ENCODE measurements at regions not wholly inside any gene's neighbourhood (a gene's known extent, or its start where the extent isn't known, plus 50 kb on each side); places are given as distances from the start of the nearest gene placed in this dataset.

DNA sequence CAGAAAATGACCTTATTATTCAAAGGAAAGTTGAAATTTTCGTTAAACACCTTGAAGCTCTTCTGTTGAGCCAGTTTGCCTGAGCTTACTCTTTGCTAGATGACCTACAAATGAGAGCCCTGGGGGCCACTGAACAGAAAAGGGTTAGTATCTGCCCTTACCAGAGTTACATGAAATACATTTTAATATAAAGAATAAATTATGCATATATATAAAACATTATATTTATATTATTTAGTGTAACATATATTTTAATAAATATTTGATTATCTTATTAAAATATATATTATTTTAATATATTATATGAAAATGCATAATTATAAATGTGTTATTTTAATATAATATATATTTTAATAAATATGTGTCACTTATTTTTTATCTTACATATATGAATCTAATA, 628.4 kb upstream of the TPK1 start:
- no peak for TF ChIP-seq POLR2A (IDR thresholded peaks at IDR 0.05)
- TF ChIP-seq, protein P1, sequence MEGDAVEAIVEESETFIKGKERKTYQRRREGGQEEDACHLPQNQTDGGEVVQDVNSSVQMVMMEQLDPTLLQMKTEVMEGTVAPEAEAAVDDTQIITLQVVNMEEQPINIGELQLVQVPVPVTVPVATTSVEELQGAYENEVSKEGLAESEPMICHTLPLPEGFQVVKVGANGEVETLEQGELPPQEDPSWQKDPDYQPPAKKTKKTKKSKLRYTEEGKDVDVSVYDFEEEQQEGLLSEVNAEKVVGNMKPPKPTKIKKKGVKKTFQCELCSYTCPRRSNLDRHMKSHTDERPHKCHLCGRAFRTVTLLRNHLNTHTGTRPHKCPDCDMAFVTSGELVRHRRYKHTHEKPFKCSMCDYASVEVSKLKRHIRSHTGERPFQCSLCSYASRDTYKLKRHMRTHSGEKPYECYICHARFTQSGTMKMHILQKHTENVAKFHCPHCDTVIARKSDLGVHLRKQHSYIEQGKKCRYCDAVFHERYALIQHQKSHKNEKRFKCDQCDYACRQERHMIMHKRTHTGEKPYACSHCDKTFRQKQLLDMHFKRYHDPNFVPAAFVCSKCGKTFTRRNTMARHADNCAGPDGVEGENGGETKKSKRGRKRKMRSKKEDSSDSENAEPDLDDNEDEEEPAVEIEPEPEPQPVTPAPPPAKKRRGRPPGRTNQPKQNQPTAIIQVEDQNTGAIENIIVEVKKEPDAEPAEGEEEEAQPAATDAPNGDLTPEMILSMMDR (IDR thresholded peaks at IDR 0.05): no peak
